GM12874 (cell line): ENCODE measurements at regions not wholly inside any gene's neighbourhood (a gene's known extent, or its start where the extent isn't known, plus 50 kb on each side); places are given as distances from the start of the nearest gene placed in this dataset.

Source experiments
- CTCF ChIP-seq: IDR thresholded peaks from 2 replicates; pipeline ENCODE4 v1.5.1; 2011; ENCODE audit warnings: low read depth, mild to moderate bottlenecking, control low read depth, low read length, moderate library complexity; ENCODE audit not compliant: insufficient read depth

- no peak for TF ChIP-seq CTCF
These were observed 82.3 kb downstream of the MYCN start for GRCh38 chr2:16022548-16023240.

DNA sequence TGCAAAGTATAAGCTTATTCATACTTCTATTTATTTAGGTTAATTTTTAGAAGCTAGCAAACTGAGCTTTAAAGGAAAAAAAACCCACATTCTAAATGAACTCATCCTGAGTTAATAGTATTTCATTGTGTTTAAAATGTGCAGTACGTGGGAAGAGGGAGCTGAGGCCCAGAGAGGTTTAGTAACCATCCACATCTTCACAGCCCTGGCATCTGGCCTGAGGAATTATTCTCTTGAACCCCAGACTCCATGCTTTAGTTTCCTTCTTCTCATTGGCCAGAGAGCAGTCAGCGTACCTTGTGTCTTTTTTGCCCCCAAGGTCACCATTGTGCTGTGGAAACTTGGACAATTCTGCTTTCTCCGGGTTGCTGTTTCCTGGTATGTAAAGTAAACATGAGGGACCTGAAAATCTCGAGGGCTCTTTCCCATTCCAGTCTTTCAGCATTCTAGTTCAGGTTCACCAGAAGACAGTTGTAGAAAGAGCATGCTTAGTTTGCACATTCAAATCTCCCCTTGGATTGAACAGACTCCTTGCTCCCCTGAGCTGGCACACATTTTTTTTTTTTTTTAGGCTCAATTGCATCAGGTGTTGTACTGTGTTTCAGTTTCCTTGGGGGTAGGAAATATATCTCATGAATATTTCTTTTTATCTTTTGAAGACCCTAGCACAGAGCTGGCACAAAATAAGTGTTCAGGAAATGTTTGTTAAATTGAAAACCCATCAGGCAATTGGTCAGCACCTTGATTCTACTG lies 81.4 kb downstream of the MYCN start:
- no peak for TF ChIP-seq CTCF

- no peak for TF ChIP-seq CTCF
These were observed 80.1 kb downstream of the MYCN start for GRCh38 chr2:16020389-16021008.

GRCh38 chr2:16019617-16020351 lies 79.4 kb downstream of the MYCN start:
- no peak for TF ChIP-seq CTCF

DNA sequence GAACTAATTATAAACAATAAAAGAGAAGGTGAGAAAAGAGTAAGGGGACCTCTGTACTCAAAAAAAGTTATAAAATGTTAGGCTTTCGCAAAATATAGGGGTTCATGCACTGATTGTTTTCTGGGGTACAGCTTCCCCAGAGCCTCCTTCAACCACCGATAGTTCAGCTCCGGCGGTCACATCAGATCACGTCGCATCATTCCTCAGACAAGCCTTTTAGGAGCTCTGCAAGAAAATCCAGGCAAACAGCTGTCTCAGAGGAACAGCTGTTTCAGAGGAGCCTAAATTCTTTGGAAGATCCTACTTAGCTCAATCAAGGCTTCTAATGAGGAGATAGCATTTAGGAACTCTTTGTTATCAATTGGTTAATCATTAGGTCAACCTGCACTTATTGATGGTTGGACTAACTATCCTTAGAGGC lies 78.7 kb downstream of the MYCN start:
- no peak for TF ChIP-seq CTCF

DNA sequence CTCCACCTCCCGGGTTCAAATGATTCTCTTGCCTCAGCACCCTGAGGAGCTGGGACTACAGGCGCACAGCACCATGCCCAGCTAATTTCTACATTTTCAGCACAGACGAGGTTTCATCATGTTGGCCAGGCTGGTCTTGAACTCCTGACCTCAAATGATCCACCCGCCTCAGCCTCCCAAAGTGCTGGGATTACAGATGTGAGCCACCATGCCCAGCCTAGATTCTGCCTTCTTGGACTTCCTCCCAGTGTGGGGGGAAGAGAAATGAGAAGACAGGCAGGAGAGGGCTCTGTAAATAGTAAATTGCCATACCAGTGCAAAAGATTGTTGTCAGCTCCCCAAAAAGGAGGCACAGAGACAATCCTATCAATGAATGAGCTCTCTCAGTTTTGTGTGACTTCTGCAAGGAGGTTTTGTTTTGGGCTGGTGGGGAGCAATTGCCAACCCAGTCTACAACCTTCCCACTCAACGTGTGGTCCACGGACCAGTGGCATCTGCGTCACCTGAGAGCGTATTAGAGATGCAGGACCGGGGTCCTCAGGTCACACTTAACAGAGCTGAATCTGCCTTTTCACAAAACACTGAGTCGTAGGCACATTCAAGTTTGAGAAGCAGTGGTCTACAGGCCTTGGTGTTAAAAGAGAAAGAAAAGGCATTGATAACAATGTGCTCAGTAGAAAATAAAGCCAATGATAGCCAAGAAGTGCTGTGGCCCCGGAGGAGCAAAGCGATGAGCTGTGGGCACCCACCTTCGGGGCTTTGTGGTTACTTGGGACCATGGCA lies 78.1 kb downstream of the MYCN start:
- TF ChIP-seq CTCF, result no peak

DNA sequence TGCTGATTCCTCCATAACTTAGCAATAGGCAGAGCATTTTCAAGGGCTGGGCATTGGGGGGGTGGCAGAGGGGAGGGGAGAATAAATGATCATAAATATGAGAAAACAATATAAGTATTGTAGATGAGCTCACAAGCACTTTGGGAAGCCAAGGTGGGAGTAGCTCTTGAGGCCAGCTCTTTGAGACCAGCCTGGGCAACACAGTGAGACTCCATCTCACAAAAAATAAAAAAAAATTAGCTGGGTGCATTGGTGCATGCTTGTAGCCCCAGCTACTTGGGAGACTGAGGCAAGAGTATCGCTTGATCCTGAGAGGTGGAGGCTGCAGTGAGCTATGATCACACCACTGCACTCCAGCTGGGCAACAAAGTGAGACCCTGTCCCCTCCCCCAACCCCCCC lies 75.9 kb downstream of the MYCN start:
- no peak for TF ChIP-seq CTCF
